MM.1S (cell line): ENCODE measurements at regions not wholly inside any gene's neighbourhood (a gene's known extent, or its start where the extent isn't known, plus 50 kb on each side); places are given as distances from the start of the nearest gene placed in this dataset.

Source experiments
- CTCF ChIP-seq: fragments of 300-600 bp; sonication (generic); IDR thresholded peaks from 2 replicates; pipeline ENCODE4 v1.5.1; 2016; ENCODE audit warnings: antibody characterized with exemption, low read length, mixed read lengths
- EZH2phosphoT487 ChIP-seq: fragments of 300-600 bp; sonication (generic); IDR thresholded peaks from 2 replicates; pipeline ENCODE4 v1.6.1; 2018; ENCODE audit warnings: antibody characterized with exemption, low read length

- TF ChIP-seq CTCF: no peak
- no peak for TF ChIP-seq EZH2phosphoT487
Measured at GRCh38 chr7:35533902-35534301, 161.0 kb downstream of the HERPUD2 start.
